H1 (cell line): ENCODE measurements at regions not wholly inside any gene's neighbourhood (a gene's known extent, or its start where the extent isn't known, plus 50 kb on each side); places are given as distances from the start of the nearest gene placed in this dataset.

ENCODE experiments used
- CTCF ChIA-PET: fragments of 300-600 bp; sonication (Branson Sonifier 250); formaldehyde crosslinking; loops from one replicate; lab custom pipeline; 2021; ENCODE audit not compliant: partially characterized antibody; lab: Charles Lee
- POLR2A ChIA-PET: fragments of 300-600 bp; sonication (Branson Sonifier 250); formaldehyde crosslinking; loops from one replicate; lab custom pipeline; 2021; ENCODE audit warnings: inconsistent platforms; ENCODE audit not compliant: partially characterized antibody; lab: Charles Lee
- DNase-seq, 2 experiments: peaks; one replicate each; pipeline versions ENCODE4 v3.0.0 to v3.0.0-alpha.2; 2010 to 2022; ENCODE audit warnings: low spot score in 2 of 2, low read depth in 1 of 2, mixed read lengths in 1 of 2
- FAIRE-seq: peaks from 2 replicates; lab custom pipeline; 2011; peaks lifted over from hg19 to GRCh38; lab: Jason Lieb, UNC
- H2AFZ ChIP-seq: 2 replicates; pipeline ENCODE4 v1.8.1; 2012; ENCODE audit warnings: low read length, inconsistent platforms
- H2AK5ac ChIP-seq: 2 replicates; pipeline ENCODE4 v1.6.1; 2013; ENCODE audit warnings: low read depth, low read length
- H2BK120ac ChIP-seq: replicated peaks from 2 replicates; pipeline ENCODE3; 2013; ENCODE audit warnings: low read depth, low read length, inconsistent platforms
- H2BK12ac ChIP-seq: 2 replicates; pipeline ENCODE4 v1.6.1; 2013; ENCODE audit warnings: low read depth, low read length
- H2BK15ac ChIP-seq: 2 replicates; pipeline ENCODE4 v1.6.1; 2013; ENCODE audit warnings: low read length
- H2BK20ac ChIP-seq: 2 replicates; pipeline ENCODE4 v1.6.1; 2013; ENCODE audit warnings: low read length
- H2BK5ac ChIP-seq: 2 replicates; pipeline ENCODE4 v1.6.1; 2013; ENCODE audit warnings: low read depth, low read length
- H3K14ac ChIP-seq: 2 replicates; pipeline ENCODE4 v1.6.1; 2013; ENCODE audit warnings: inconsistent platforms; ENCODE audit not compliant: insufficient read length
- H3K18ac ChIP-seq: 2 replicates; pipeline ENCODE4 v1.6.1; 2013; ENCODE audit warnings: low read length; ENCODE audit errors: extremely low read depth
- H3K23ac ChIP-seq: 2 replicates; pipeline ENCODE4 v1.6.1; 2013; ENCODE audit warnings: inconsistent platforms; ENCODE audit not compliant: insufficient read length
- H3K23me2 ChIP-seq: 2 replicates; pipeline ENCODE4 v1.6.1; 2013; ENCODE audit warnings: low read depth, low read length
- H3K27ac ChIP-seq: 2 replicates; pipeline ENCODE4 v1.6.1; 2011; ENCODE audit warnings: low read depth, low read length, inconsistent platforms
- H3K27me3 ChIP-seq, 4 experiments: replicated peaks in 1 of 4; 1 replicate in 1 of 4; 2 replicates in 3 of 4; pipeline versions ENCODE4 v1.6.1 to v1.8.1; 2011 to 2013; ENCODE audit warnings: low read length in 3 of 4, mild to moderate bottlenecking in 3 of 4, inconsistent platforms in 2 of 4, mixed read lengths in 2 of 4, moderate library complexity in 1 of 4; ENCODE audit not compliant: control insufficient read depth in 3 of 4, insufficient read depth in 3 of 4; ENCODE audit errors: extremely low read depth in 1 of 4
- H3K36me3 ChIP-seq, 4 experiments: 2 replicates each; pipeline versions ENCODE4 v1.6.1 to v1.8.1; 2011 to 2013; ENCODE audit warnings: mild to moderate bottlenecking in 4 of 4, low read length in 3 of 4, moderate library complexity in 2 of 4, control low read depth in 1 of 4, inconsistent platforms in 1 of 4; ENCODE audit not compliant: insufficient read depth in 4 of 4, control insufficient read depth in 2 of 4
- H3K4ac ChIP-seq: replicated peaks from 2 replicates; pipeline ENCODE3; 2013; ENCODE audit warnings: low read length, low read depth, mixed read lengths, inconsistent platforms; ENCODE audit not compliant: insufficient read length
- H3K4me1 ChIP-seq, 4 experiments: replicated peaks in 1 of 4; 1 replicate in 1 of 4; 2 replicates in 3 of 4; pipeline versions ENCODE4 v1.6.1 to v1.8.1; 2011 to 2013; ENCODE audit warnings: low read length in 3 of 4, inconsistent platforms in 2 of 4, mixed read lengths in 1 of 4; ENCODE audit not compliant: insufficient read depth in 4 of 4, control insufficient read depth in 3 of 4
- H3K4me2 ChIP-seq, 2 experiments: 2 replicates each; pipeline versions ENCODE4 v1.6.1 to v1.8.1; 2011 to 2013; ENCODE audit warnings: low read depth in 2 of 2, low read length in 2 of 2, control low read depth in 1 of 2, inconsistent platforms in 1 of 2, mild to moderate bottlenecking in 1 of 2; ENCODE audit not compliant: insufficient read depth in 1 of 2
- H3K4me3 ChIP-seq, 4 experiments: fragments of 200-600, 300-600 bp in 1 of 4; sonication (generic), shearing (Covaris generic), sonication (Bioruptor Twin) in 1 of 4; 2 replicates each; pipeline versions ENCODE4 v1.5.1 to v1.8.1; 2011 to 2016; ENCODE audit warnings: low read length in 4 of 4, low read depth in 3 of 4, control low read depth in 2 of 4, inconsistent platforms in 2 of 4, mild to moderate bottlenecking in 2 of 4, mixed read lengths in 1 of 4, moderate library complexity in 1 of 4; ENCODE audit not compliant: insufficient read depth in 2 of 4; ENCODE audit errors: extremely low read depth in 1 of 4
- H3K56ac ChIP-seq: replicated peaks from 2 replicates; pipeline ENCODE3; 2013; ENCODE audit warnings: low read depth, mild to moderate bottlenecking, mixed read lengths, low read length, inconsistent platforms; ENCODE audit not compliant: insufficient read length
- H3K79me1 ChIP-seq: 2 replicates; pipeline ENCODE4 v1.6.1; 2013; ENCODE audit warnings: low read depth, low read length, control low read depth
- H3K79me2 ChIP-seq, 2 experiments: 2 replicates each; pipeline versions ENCODE4 v1.6.1 to v1.8.1; 2012 to 2013; ENCODE audit warnings: low read length in 2 of 2, mild to moderate bottlenecking in 2 of 2, inconsistent platforms in 1 of 2; ENCODE audit not compliant: insufficient read depth in 2 of 2, control insufficient read depth in 1 of 2
- H3K9ac ChIP-seq, 4 experiments: replicated peaks in 1 of 4; 1 replicate in 1 of 4; 2 replicates in 3 of 4; pipeline versions ENCODE4 v1.6.1 to v1.8.1; 2011 to 2013; ENCODE audit warnings: low read depth in 3 of 4, low read length in 3 of 4, control low read depth in 2 of 4, mild to moderate bottlenecking in 2 of 4, moderate library complexity in 2 of 4, inconsistent platforms in 1 of 4; ENCODE audit errors: extremely low read depth in 1 of 4
- H3K9me3 ChIP-seq, 2 experiments: 2 replicates each; pipeline versions ENCODE4 v1.6.1 to v1.8.1; 2012 to 2013; ENCODE audit warnings: mild to moderate bottlenecking in 2 of 2, moderate library complexity in 2 of 2, control low read depth in 1 of 2, inconsistent platforms in 1 of 2, low read depth in 1 of 2, low read length in 1 of 2, mixed read lengths in 1 of 2; ENCODE audit not compliant: insufficient read depth in 2 of 2
- H4K20me1 ChIP-seq, 2 experiments: replicated peaks in 1 of 2; 2 replicates each; pipeline versions ENCODE3 to v1.8.1; 2011 to 2013; ENCODE audit warnings: inconsistent platforms in 2 of 2, low read length in 2 of 2, mild to moderate bottlenecking in 1 of 2; ENCODE audit not compliant: insufficient read depth in 2 of 2, control insufficient read depth in 1 of 2
- H4K5ac ChIP-seq: 2 replicates; pipeline ENCODE4 v1.6.1; 2013; ENCODE audit warnings: low read length, low read depth, mixed read lengths, inconsistent platforms; ENCODE audit not compliant: insufficient read length
- H4K8ac ChIP-seq: 2 replicates; pipeline ENCODE4 v1.8.0; 2013; ENCODE audit warnings: mild to moderate bottlenecking, moderate library complexity, low read length, inconsistent platforms; ENCODE audit not compliant: insufficient read depth; ENCODE audit errors: extremely low read depth
- H4K91ac ChIP-seq: replicated peaks from 2 replicates; pipeline ENCODE3; 2013; ENCODE audit warnings: low read length, mixed read lengths, inconsistent platforms; ENCODE audit not compliant: insufficient read length
- BACH1 ChIP-seq: IDR thresholded peaks from 2 replicates; pipeline ENCODE4 v1.6.1; 2012; ENCODE audit warnings: low read length, improper control_type of control experiment
- EZH2 ChIP-seq: fragments of 200-600 bp; sonication (generic); IDR thresholded peaks from 2 replicates; pipeline ENCODE4 v1.7.1; 2012; ENCODE audit warnings: low read depth, mild to moderate bottlenecking, moderate library complexity, low read length, inconsistent platforms; ENCODE audit not compliant: severe bottlenecking
- GTF2F1 ChIP-seq: IDR thresholded peaks from 2 replicates; pipeline ENCODE4 v1.6.1; 2012; ENCODE audit warnings: low read depth, low read length, improper control_type of control experiment, borderline replicate concordance
- MAFK ChIP-seq: IDR thresholded peaks from 2 replicates; pipeline ENCODE4 v1.6.1; 2012; ENCODE audit warnings: low read depth, mild to moderate bottlenecking, improper control_type of control experiment, low read length
- NRF1 ChIP-seq: IDR thresholded peaks from 2 replicates; pipeline ENCODE4 v1.6.1; 2011; ENCODE audit warnings: mild to moderate bottlenecking, low read depth, low read length, improper control_type of control experiment
- POU5F1 ChIP-seq: IDR thresholded peaks from 2 replicates; pipeline ENCODE4 v1.6.1; 2011; ENCODE audit warnings: low read depth, mild to moderate bottlenecking, low read length, moderate library complexity
- RXRA ChIP-seq: IDR thresholded peaks from 2 replicates; pipeline ENCODE4 v1.6.1; 2011; ENCODE audit warnings: low read depth, mild to moderate bottlenecking, low read length, moderate library complexity; ENCODE audit not compliant: insufficient read depth
- TEAD4 ChIP-seq: IDR thresholded peaks from 2 replicates; pipeline ENCODE4 v1.6.1; 2012; ENCODE audit warnings: low read depth, low read length, inconsistent platforms, mixed read lengths
- WGBS, 2 experiments: shearing (Covaris generic) in 1 of 2; methylation state at CpG; one replicate each; pipeline versions ENCODE4 v1.1.6 to v1.1.7; 2013 to 2015; ENCODE audit warnings: low lambda C conversion rate in 2 of 2, mixed read lengths in 2 of 2, inconsistent platforms in 1 of 2, low coverage in 1 of 2, missing lambda C conversion rate in 1 of 2; ENCODE audit not compliant: insufficient replicate concordance in 2 of 2, insufficient coverage in 1 of 2, insufficient read length in 1 of 2; ENCODE audit errors: extremely low coverage in 1 of 2, missing lambda C conversion rate in 1 of 2; 5-methylcytosine and 5-hydroxymethylcytosine counted together
- TF ChIP-seq, protein P1 (sequence below): IDR thresholded peaks from 2 replicates; pipeline ENCODE4 v1.6.1; 2011; ENCODE audit warnings: low read length, improper control_type of control experiment
- TF ChIP-seq, protein P2 (sequence below): IDR thresholded peaks from 2 replicates; pipeline ENCODE4 v1.6.1; 2012; ENCODE audit warnings: low read length, inconsistent platforms
- TF ChIP-seq, protein P3 (sequence below): IDR thresholded peaks from 2 replicates; pipeline ENCODE4 v1.6.1; 2012; ENCODE audit warnings: inconsistent platforms

DNA sequence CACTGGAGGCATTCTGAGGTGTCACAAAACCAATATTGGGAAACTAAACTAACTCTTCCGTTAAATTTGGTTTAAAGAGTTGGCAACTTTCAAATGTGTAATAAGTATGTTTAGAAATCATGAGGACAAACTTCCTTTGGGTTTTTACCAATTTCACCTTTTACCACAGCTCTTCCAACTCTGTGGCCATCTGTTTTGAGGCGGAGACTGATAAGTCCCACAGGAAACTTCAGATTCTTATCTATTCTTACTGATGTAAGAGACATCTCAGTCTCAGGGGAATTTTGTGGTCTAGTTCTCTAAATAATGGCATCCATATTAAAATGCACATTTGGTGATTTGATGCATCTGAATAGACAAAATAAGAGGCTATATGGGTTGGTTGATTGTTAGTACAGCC, 229.2 kb upstream of the AFF2 start:
- Histone ChIP-seq H3K4ac (no peak overlapping the region), H3K56ac (no peak overlapping the region), H3K9me3 (no peaks in the 10 kb centered on the region), H2BK20ac (no peak overlapping the region), H2BK15ac (no peak overlapping the region), H2AK5ac (no peak overlapping the region), H4K8ac (no peak overlapping the region), H3K79me2 (no peaks in the 10 kb centered on the region), H3K14ac (no peak overlapping the region), H2BK5ac (no peak overlapping the region), H3K4me2 (no peak overlapping the region), H2BK12ac (no peak overlapping the region), H3K27me3 (no peaks in the 10 kb centered on the region), H3K9ac (no peak overlapping the region), H3K4me1 (no peaks in the 10 kb centered on the region; a peak in 1 of 7 replicates), H4K20me1 (no peaks in the 10 kb centered on the region), H3K4me3 (no peak overlapping the region), H3K27ac (no peak overlapping the region), H3K23me2 (no peaks in the 10 kb centered on the region), H3K18ac (no peak overlapping the region), H3K36me3 (no peaks in the 10 kb centered on the region), H2AFZ (no peak overlapping the region), H3K23ac (no peak overlapping the region), H4K5ac (no peak overlapping the region), H3K79me1 (no peaks in the 10 kb centered on the region), H4K91ac (no peak overlapping the region), H2BK120ac (no peak overlapping the region)
- no peak for FAIRE-seq
- POLR2A ChIA-PET: no interaction called here
- WGBS, 2 experiments: 81% methylated on average over 2 of the region's 2 CpGs; no CpG with 5 or more reads in 1 of the 2 experiments
- CTCF ChIA-PET: no interaction called here
- no peak for DNase-seq
- TF ChIP-seq EZH2 (no peak), RXRA (no peak), POU5F1 (no peak), MAFK (no peak), GTF2F1 (no peak), NRF1 (no peak), TEAD4 (no peak), BACH1 (no peak)
- TF ChIP-seq, protein P1, sequence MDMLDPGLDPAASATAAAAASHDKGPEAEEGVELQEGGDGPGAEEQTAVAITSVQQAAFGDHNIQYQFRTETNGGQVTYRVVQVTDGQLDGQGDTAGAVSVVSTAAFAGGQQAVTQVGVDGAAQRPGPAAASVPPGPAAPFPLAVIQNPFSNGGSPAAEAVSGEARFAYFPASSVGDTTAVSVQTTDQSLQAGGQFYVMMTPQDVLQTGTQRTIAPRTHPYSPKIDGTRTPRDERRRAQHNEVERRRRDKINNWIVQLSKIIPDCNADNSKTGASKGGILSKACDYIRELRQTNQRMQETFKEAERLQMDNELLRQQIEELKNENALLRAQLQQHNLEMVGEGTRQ: no peak
- TF ChIP-seq, protein P2, sequence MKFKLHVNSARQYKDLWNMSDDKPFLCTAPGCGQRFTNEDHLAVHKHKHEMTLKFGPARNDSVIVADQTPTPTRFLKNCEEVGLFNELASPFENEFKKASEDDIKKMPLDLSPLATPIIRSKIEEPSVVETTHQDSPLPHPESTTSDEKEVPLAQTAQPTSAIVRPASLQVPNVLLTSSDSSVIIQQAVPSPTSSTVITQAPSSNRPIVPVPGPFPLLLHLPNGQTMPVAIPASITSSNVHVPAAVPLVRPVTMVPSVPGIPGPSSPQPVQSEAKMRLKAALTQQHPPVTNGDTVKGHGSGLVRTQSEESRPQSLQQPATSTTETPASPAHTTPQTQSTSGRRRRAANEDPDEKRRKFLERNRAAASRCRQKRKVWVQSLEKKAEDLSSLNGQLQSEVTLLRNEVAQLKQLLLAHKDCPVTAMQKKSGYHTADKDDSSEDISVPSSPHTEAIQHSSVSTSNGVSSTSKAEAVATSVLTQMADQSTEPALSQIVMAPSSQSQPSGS: no peak
- TF ChIP-seq, protein P3, sequence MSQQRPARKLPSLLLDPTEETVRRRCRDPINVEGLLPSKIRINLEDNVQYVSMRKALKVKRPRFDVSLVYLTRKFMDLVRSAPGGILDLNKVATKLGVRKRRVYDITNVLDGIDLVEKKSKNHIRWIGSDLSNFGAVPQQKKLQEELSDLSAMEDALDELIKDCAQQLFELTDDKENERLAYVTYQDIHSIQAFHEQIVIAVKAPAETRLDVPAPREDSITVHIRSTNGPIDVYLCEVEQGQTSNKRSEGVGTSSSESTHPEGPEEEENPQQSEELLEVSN: no peak
